NB4 (cell line): ENCODE measurements at regions not wholly inside any gene's neighbourhood (a gene's known extent, or its start where the extent isn't known, plus 50 kb on each side); places are given as distances from the start of the nearest gene placed in this dataset.

ENCODE experiments used
- DNase-seq: peaks from one replicate; pipeline ENCODE4 v3.0.0; 2010; ENCODE audit warnings: low read depth
- H3K4me3 ChIP-seq: one replicate; pipeline ENCODE4 v1.5.1; 2011; ENCODE audit warnings: mild to moderate bottlenecking, low read depth, low read length, moderate library complexity
- CTCF ChIP-seq: IDR thresholded peaks from one replicate; pipeline ENCODE4 v1.5.1; 2012; ENCODE audit warnings: low read depth, low read length
- MAX ChIP-seq: IDR thresholded peaks from 2 replicates; pipeline ENCODE4 v1.6.1; 2011; ENCODE audit warnings: low read depth, low read length
- MYC ChIP-seq: IDR thresholded peaks from 2 replicates; pipeline ENCODE4 v1.6.1; 2011; ENCODE audit warnings: low read depth, low read length
- POLR2A ChIP-seq: IDR thresholded peaks from 2 replicates; pipeline ENCODE4 v1.6.1; 2011; ENCODE audit warnings: mild to moderate bottlenecking; ENCODE audit not compliant: insufficient read length; ENCODE audit errors: extremely low read depth

DNA sequence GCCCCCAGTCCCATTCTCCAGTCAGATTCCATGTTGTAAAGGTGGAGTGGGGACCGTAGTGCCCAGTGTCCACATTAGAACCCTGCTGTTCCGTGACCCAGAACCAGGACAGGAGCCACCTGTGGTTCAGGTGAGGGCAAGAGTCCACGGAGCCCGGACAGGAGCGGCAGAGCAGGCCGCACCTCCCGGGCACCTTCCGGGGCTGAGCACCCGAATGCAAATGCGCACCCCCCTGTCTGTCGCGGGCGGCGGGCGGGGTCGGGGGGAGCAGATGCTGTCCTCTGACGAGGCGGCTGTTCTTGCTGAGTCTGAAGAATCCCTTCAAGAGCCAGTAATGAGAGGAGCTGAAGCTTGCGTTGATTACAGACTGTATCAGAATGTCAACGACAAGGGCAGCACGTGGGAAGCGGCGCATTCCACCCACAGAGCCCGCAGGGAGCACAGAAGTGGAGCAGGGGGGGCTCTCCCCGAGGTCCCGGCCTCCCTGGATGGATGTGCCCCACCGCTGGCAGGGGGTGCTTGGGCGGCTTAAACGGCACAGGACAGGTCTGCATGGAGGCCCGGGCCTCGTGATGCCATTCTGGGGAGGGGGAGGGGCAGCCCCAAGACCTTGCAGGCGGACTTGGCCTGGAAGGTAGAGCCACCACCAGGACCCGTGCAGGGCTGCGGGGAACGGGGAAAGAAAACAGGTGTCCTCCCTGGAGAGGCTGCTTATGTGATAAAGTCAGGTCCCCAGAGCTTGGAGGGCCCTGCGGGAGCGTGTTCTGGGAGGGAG is 407.5 kb upstream of the RNF32 start:
- no peak for DNase-seq
- H3K4me3 ChIP-seq = no peak overlapping the region
- no peak for TF ChIP-seq CTCF
- no peak for TF ChIP-seq MYC

DNA sequence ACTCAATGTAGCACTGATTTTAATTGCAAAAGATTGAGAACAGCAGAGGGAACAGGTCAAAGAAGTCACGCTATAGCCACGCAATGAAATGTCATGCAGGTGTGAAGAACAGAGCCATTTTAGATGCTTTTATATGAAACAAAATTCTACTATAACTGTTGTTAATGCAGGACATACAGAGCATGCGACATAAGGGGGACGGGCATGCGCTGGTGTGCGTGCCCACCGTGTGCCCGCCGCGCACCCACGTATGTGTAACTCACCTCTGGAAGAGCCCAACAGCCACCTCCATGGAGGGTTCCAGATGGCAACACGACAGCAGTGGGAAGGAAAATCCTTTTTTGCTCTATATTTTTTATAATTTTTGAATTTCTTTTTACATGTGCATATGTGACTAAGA is 410.0 kb upstream of the RNF32 start:
- H3K4me3 ChIP-seq = no peak overlapping the region
- TF ChIP-seq POLR2A (no peak), CTCF (no peak), MYC (no peak), MAX (no peak)
- no peak for DNase-seq

GRCh38 chr7:156224833-156225225 is 412.6 kb upstream of the SHH start:
- no peak for TF ChIP-seq MYC
- TF ChIP-seq MAX = no peak
- TF ChIP-seq POLR2A = no peak
- TF ChIP-seq CTCF = no peak
- no peak for DNase-seq
- no peak overlapping the region for H3K4me3 ChIP-seq

DNA sequence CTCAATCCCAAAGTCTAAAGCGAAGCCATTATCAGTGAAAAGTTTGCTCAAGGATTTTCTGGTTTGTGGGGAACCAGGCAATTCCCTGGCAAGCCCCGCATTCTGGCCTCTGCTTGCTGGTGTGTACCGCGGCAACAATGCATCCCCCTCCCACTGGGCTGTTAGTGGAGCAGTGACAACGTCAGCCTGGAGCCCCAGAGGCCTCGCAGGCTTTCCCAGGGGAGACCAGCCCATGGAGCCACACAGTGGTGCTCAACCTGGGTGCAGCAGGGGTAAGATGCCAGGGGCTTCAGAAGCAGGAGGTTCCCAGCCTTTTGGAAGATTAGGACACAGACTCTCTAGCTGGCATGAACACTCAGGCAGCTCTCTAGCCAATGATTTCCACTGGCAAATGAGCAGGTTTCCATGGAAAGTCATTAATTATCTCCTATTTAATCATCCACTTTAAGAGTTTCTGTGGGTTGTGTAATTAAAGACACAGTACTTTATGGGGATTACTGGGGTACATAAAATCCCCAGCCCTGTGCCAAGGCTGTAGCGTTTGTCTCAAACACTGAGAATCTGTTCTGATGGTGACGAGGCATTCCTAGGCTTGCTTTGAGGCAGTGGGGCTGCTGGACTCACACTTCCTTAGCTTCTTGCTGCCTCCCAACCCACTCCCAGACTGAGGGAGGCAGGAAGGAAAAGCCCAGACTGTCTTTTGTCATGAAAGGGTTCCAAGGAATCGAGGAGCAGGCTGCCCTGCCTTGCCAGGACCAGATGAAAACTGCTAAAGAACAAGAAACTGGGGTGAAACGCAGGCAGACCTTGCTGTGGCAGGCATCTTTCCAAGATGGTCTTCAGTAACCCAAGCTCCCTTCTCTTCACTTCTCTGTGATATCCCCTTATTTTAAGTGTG is 411.9 kb upstream of the SHH start:
- no peak overlapping the region for H3K4me3 ChIP-seq
- TF ChIP-seq MYC (no peak), CTCF (no peak), POLR2A (no peak), MAX (no peak)
- no peak for DNase-seq

DNA sequence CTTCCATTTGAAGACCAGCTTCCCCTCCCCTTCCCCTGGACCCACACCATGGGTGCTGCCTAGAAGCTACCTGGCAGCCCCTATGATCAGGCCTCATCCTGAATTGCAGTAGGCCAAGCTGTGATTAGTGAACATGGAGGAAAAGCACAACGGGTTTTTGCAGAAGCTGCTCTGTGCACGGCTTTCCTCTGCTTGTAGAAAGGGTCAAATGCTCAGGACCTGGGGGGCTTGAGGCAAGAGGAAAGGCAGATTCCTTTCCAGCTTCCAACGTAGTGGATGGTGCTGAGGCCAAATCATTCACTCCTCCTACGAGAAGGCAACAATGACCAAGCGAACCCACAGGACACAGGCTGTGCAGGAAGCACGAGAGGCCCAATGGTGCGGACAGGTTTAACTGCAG is 410.3 kb upstream of the SHH start:
- no peak overlapping the region for H3K4me3 ChIP-seq
- DNase-seq = no peak
- no peak for TF ChIP-seq CTCF
- TF ChIP-seq POLR2A = no peak
- TF ChIP-seq MYC = no peak
- no peak for TF ChIP-seq MAX

DNA sequence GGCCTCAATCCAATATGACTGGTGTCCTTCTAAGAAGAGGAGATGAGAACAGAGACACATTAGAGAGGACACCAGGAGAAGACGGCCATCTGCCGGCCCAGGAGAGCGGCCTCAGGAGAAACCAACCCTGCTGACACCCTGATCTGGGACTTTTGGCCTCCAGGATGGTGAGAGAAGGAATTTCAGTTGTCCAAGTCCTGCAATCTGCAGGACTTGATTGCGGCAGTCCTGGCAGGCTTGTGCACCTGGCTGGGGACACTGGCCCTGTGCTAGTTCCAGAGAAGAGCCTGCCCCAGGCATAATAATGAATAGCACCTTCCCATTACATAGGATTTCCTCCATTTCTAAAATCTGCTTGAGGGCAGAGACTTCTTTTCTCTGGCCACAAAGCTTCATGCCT is 409.9 kb upstream of the SHH start:
- DNase-seq = no peak
- H3K4me3 ChIP-seq = no peak overlapping the region
- no peak for TF ChIP-seq MYC
- TF ChIP-seq CTCF = no peak
- no peak for TF ChIP-seq MAX
- TF ChIP-seq POLR2A = no peak
